CD4-positive, alpha-beta T cell treated with Interleukin-17A for 1 hour (primary cell): ENCODE measurements at regions not wholly inside any gene's neighbourhood (a gene's known extent, or its start where the extent isn't known, plus 50 kb on each side); places are given as distances from the start of the nearest gene placed in this dataset.

Experiments used
- DNase-seq: peaks from one replicate; pipeline ENCODE4 v3.0.0-alpha.2; 2020

DNA sequence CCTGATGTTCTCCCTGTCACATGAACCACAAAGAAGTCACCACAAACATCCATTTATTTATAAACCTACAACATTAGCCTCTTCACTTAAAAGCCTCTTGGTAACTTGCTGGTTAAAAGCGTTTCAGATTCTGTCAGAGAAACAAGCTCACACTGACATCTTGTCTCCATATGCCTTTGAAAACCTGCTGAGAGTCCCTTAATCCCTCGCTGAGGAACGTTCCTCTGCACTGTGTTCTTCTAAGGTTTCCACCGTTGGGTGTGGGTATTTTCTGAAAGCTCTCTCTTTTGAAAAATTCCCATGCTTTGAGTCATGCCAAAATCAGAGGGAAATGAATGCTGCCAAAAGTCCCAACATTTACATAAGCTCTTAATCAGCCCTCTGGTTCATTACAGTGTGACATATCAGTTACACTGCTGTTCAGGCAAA is 149.8 kb downstream of the CCDC34 start:
- DNase-seq, result no peak

GRCh38 chr11:27212248-27212780 is 150.7 kb downstream of the CCDC34 start:
- DNase-seq, result no peak

DNA sequence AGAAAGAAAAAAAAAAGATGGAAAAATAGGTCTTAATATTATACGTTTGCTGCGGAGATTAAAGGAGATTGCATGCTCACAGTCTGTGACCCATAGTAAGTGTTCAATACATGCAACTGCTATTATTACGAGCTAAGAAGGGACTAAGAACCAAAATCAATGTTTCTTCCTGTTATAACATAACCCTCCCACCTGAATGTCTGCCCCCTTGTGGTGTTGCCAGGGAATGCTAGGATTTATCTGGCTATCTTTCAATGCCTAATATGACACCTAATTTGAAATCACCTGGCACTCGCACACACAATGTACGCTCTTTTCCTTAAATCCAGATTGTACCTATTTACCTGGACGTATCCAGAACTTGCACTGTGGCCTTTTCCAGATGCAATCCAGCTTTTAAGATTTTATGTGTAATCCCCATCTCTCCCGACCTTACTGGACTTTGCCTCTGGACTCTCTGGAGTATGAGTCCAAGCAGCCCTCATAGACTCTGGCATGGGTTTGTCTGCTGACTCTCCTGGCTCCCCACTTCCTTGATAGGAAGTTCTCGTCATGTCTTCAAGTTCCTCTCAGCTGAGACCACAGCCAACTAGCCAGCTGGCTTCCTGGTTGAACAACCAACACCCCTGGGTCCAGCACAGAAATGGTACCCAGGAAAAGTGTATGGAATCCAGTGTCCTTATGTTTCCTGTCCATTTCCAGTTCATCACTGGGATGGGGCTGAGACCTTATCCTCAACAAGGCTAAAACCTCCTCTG is 151.5 kb downstream of the CCDC34 start:
- DNase-seq, result no peak

- DNase-seq, result no peak
Measured at GRCh38 chr11:27210531-27210930, 152.5 kb downstream of the CCDC34 start.

DNA sequence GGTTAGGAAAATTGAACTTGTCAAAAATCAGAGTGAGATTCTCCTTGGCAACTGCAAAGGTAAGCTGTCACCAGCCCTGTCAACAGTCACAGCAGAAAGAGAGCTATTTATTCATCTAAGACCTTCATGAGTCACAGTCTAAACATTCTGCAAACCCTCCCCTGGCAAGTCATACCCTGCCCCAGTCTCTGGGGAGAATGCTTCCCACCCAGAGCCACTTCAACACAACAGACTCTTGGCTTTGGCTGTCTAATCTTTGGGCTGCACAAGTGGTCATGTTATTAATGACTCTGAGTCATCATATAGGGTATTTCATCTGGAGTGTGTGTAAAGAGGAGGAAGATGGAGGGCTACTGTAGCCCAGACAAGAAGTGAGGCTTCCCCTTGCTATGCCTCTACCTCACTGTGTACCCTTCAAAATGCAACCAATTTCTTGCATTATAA is 153.4 kb downstream of the CCDC34 start:
- DNase-seq, result no peak

- DNase-seq, result no peak
Measured at GRCh38 chr11:27208846-27209245, 154.2 kb downstream of the CCDC34 start.

DNA sequence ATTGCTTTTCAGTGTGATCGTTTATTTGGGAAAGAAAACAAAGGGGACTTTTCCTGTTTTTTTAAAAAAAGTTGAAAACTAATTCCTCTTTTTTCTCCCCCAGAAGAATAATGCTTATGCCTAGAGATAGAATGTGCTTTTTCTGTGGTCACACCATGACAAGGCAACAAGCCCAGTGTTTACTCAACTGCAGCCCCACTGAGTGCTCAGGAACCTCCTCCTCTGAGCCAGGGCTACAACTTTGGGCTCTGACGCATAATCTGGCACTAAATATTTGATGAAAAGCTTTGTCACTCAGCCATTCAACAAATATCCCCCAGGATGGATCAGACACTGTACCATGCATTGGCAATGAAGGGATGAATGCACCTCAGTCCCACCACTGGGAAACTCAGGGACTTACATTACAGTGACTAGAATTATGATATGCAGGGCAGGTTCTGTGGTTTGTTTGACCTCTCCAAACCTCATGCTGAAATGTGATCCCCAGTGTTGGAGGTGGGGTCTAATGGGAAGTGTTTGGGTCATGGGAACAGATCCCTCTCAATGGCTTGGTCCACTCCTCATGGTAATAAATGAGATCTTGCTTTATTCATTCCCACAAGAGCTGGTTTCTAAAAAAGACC is 155.9 kb downstream of the CCDC34 start:
- DNase-seq, result no peak

- no peak for DNase-seq
Measured at GRCh38 chr11:27205779-27206570, 157.0 kb downstream of the CCDC34 start.

DNA sequence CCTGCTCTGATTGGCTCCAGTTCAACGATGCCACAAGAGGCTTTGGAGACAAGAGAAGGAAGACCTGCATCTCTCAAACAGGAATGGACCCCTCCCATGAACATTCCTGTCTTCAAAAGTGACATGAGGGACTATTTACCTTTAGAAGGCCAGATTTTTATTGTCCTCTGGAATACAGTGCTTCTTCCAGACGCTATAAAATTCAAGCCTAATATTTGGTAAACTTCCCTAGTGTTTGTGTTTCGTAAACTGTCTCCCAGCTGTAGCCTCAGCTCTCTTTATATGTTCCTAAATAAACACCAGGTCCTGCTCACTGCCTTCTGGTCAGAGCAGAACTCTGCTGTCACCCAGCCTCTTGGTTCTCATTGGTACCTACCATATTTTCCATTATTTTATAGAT is 157.8 kb downstream of the CCDC34 start:
- no peak for DNase-seq

GRCh38 chr11:27204529-27204928 is 158.5 kb downstream of the CCDC34 start:
- DNase-seq, result peak; percentile 6

DNA sequence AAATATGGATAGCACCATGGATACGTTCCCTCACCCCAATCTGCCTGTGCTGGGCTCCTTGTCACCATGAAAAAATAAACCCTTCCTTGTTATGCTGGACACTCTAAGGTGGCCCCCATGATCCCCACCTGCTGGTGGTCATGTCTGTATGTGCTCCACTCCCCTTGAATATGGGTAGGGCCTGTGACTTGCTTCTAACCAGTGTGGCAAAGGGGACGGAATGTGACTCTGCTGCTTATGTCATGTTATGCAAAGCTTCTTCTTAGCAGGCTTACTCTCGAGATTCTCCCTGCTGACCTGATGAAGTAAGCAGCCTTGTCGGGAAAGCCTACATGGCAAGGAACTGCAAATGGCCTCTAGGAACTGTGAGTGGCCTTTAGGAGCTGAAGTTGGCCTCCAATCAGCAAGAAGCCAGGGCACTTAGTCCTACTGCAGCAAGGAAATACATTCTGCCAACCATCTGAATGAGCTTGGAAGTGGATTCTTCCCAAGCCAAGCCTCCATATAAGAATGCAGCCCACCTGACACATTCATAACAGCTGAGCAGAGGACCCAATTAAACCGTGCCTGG is 159.9 kb downstream of the CCDC34 start:
- DNase-seq, result no peak

DNA sequence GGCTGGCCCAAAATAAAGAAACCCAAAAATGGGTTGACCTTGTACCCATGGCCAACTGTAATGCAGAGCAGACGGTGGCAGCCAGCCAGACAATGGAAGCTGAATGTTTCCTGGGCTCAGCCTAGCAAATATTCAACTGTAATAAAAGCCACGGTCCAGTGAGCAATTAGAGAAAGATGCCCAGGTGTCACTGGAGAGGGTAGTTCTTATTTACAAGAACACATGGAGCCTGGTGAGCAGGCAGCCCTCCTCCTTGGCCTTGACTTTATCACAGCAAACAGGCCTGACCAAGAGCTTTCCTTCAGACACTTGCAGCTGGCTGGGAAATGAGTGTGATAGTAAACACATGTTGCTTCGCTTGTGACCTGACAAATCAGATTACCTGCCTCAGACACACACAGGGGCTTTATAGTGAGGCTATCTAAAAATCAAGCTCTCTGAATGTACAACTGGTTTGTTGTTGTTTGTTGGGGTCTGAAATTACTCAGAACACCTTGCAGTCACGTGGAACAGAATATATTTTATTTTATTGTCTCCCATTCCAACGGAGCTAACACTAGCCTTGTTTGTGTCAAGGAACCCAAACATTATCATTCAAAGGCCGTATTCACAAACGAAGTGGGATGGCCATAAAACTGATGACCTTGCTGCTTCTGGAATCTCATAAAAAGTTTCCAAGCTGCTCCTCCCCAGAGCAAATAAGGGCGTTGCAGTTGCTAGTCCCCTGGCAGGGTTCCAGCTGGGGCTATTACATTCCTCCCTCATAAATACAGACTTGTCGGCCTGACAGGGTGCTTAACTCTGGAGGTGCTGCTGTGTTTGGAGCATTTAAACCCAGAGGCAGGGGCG is 161.1 kb downstream of the BBOX1 start:
- DNase-seq, result no peak

- no peak for DNase-seq
Measured at GRCh38 chr11:27200779-27201453, 160.3 kb downstream of the BBOX1 start.

GRCh38 chr11:27196203-27196897 is 155.7 kb downstream of the BBOX1 start:
- DNase-seq, result no peak

- DNase-seq, result no peak
Measured at GRCh38 chr11:27195837-27196202, 155.2 kb downstream of the BBOX1 start.

DNA sequence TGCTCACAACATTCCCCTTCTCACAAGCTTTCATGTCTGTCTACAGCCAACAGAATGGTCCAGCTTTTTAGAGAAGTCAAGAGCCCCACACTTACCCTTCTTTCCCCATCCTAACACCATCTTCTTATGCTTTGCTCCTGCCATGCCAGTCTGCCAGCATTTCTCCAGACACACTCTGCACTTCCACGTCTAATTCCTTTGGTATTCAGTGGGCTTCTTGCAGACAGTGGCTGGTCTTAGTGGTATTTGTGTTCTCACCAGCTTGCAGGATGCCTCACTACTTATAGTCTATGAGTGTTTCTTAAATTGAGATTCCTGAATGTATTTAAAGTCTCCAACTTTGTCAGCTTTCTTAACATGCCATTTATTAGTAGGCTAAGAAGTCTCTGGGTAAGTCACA is 154.4 kb downstream of the BBOX1 start:
- no peak for DNase-seq

DNA sequence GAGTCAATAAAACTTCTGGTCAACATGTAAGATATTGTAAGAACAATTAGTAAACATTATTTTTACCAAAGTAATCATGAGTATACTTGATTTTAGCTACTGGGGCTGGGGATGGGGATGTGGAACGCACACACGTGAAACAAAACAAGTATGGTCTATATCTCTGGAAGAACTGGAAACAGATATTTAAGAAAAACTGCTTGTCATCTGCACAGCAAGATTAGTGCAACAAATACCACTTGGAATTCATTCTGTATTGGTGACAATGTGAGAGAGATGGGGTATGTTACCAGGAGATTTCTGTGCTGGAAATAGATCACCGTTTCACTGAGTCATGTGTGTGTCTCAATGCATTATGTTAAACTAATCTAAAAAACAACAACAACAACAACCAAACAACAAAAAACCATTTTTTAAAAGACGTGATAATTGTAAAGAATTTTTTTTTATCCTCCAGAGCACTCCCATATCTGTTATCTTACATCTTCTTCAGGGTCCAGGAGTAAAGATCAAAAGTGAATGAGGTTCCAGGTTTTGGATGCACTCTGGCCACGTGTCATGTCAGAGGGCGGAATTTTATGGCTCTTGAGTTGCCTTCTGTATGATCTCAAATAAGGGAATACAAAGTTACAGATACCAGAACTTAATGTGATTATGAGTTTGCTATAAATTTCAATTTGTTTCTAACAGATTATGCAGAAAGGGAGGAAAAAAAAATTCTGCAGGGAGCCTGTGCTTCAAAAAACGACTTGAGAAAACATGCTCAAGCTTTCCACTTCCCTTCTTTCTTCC is 153.0 kb downstream of the BBOX1 start:
- no peak for DNase-seq

DNA sequence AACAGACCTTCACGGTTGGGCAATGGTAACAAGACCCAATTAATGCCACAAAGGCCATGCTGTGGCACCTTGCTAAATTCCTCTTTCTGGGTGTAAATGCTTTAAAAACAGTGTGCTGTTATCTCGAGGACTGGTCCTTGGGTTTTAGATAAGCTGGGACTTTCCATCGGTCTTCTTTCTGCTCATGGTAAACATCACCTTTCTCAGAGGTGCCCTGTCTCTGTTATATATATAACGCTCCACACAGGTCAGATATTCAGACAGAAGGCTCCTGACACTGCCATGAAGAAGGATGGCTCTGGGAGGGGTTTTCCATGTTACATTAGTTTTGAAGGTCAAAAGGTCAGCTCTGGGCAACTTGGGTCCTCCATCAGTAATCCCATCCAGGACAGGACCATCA is 151.6 kb downstream of the BBOX1 start:
- DNase-seq, result no peak

- no peak for DNase-seq
Measured at GRCh38 chr11:27191639-27192038, 151.0 kb downstream of the BBOX1 start.

- no peak for DNase-seq
Measured at GRCh38 chr11:27188696-27189095, 148.1 kb downstream of the BBOX1 start.
